ENCODE measurements at regions not wholly inside any gene's neighbourhood (a gene's known extent, or its start where the extent isn't known, plus 50 kb on each side); places are given as distances from the start of the nearest gene placed in this dataset.
"Not testable (repeated sequence)": the region's sequence is repeated elsewhere in the genome, so short reads cannot be mapped to it uniquely, and the experiment has no call there.

GRCh38 chr18:27558388-27559155 is 373.5 kb upstream of the CHST9 start:
- no peak for DNase-seq

GRCh38 chr18:27556741-27557140 is 371.6 kb upstream of the CHST9 start:
- DNase-seq: no peak

DNA sequence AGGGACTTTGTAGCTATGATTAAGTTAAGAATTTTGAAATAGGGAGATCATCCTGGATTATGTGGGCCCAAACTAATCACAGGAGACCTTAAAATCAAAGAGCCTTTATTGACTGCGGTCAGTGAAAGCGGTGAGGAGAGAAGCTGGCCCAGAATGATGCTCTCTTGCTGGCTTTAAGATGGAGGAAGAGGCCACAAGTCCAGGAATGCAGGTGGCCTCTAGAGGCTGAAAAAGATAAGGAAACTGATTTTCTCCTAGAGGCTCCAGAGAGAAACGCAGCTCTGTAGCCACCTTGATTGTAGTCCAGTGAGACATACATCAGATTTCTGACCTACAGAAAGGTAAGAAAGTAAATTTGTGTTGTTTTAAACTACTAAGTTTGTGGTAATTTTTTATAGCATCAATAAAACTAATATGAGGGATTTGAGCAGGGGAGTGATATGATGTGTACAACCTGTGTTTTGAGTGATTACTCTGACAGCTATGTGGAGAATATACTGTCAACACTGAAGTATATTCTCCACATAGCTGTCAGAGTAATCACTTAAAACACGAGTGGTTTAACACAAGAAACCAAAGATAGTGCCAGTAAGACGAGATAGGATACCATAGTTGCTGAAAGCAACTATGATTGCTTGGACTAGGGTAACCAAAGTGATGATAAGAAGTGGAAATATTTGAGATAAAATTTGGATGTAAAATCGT is 364.4 kb upstream of the CHST9 start:
- DNase-seq: no peak

- DNase-seq: no peak
These were observed 361.9 kb upstream of the CHST9 start for GRCh38 chr18:27546991-27547390.

DNA sequence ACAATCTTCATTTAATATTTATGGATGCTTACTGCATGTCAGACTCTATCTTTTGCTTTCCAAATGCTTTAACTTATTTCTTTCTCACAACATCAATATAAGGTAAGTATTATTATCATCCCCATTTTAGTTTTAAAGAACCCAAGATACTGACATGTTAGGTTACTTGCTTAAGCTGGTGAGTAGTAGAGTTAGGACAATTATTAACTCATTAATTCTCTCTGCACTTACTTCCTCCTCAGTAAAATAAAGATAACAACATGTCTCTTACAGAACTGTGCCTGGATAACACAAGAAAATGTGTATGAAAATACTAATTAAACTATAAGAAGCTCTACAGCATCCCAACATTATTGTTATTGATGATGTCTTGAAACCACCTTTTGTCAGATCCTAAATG is 359.1 kb upstream of the CHST9 start:
- DNase-seq: no peak

DNA sequence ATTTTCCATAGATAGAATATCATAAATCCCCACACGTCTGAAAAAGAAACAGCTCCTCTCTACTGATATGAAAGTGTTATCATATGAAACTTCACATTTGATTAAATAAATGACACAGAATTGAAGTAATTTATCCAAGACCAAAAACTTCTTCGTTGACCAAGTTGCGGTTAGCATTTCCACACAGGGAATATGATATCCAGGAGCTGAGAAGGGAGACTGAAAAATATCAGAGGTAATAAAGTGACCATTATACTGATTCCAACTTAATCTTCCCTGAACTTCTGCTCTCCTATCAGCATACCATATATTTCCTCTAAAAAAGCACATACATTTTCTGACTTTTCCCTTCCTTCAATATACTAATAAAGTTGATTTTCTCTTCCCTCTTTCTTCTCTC is 356.2 kb upstream of the CHST9 start:
- DNase-seq: no peak

- DNase-seq: no peak
These were observed 355.0 kb upstream of the CHST9 start for GRCh38 chr18:27540111-27540510.

GRCh38 chr18:27528925-27529521 is 343.9 kb upstream of the CHST9 start:
- no peak for DNase-seq

GRCh38 chr18:27527856-27528255 is 342.7 kb upstream of the CHST9 start:
- no peak for DNase-seq

GRCh38 chr18:27520401-27520800 is 335.3 kb upstream of the CHST9 start:
- DNase-seq: no peak

DNA sequence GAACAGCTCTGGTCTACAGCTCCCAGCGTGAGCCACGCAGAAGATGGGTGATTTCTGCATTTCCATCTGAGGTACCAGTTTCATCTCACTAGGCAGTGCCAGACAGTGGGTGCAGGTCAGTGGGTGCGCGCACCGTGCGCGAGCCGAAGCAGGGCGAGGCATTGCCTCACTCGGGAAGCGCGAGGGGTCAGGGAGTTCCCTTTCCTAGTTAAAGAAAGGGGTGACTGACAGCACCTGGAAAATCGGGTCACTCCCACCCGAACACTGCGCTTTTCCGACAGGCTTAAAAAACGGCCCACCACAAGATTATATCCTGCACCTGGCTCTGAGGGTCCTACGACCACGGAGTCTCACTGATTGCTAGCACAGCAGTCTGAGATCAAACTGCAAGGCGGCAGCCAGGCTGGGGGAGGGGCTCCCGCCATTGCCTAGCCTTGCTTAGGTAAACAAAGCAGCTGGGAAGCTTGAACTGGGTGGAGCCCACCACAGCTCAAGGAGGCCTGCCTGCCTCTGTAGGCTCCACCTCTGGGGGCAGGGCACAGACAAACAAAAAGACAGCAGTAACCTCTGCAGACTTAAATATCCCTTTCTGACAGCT is 325.0 kb upstream of the CHST9 start:
- not testable (repeated sequence) for DNase-seq

GRCh38 chr18:27501671-27502070 is 316.6 kb upstream of the CHST9 start:
- DNase-seq: no peak

- DNase-seq: no peak
These were observed 315.4 kb upstream of the CHST9 start for GRCh38 chr18:27500531-27500930.

- DNase-seq: no peak
These were observed 312.1 kb upstream of the CHST9 start for GRCh38 chr18:27497246-27497645.

- no peak for DNase-seq
These were observed 308.1 kb upstream of the CHST9 start for GRCh38 chr18:27493182-27493581.

DNA sequence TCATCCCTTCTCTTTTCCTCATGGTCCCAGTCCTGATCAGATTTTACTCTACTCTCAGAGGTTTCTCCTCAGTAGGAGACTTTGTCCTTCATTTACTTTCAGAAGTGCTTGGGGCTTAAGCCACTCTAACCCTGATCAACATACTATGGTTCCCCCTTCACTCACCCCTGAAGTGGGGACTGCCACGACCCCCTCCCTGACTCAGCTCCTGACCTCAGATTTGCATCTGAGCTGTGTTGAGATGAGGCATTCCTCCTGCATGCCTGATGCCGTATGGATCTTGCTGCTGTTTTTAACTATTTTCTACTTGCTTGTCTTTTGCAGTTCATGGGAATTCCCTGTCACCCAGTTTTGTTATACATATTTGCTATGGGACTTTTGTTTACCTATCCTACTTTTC is 306.7 kb upstream of the CHST9 start:
- no peak for DNase-seq

DNA sequence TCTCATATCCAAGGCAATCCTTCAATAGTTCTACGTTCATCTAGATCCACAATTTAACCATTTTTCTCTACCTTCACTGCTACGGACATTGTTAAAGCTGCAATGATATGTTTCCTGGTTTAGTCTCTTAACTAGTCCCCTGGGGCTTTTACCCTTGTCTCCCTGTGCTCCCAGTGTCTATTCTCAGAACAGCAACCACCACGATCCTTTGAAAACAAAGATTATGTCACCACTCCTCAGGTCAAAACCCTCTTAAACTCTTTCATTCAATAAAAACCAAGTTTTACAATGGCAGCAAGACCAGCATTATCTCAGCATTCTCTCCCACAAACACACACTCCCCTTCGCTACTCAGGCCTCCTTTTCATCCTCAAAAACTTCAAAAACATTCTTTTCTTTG is 298.2 kb upstream of the CHST9 start:
- no peak for DNase-seq

GRCh38 chr18:27478459-27478858 is 293.4 kb upstream of the CHST9 start:
- DNase-seq: no peak

- DNase-seq: no peak
These were observed 288.2 kb upstream of the CHST9 start for GRCh38 chr18:27473318-27473717.

DNA sequence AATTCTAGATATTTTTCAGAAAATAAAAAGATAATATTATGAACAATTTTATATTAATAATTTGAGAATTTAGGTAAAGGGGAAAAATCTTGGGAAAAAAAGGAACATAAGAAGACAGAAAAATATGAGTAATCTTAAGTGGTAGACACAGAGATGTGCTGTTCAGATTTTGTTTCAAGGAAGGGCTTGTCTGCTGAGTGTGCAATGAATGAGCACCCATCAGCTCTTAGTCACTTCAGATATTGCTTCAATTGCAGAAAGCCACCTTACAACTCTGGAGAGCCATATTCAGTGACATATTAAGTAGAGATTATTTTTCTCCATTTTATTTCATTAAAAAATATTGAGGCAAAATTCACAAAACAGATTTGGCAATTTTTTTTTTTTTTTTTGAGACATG is 282.0 kb upstream of the CHST9 start:
- DNase-seq: no peak

GRCh38 chr18:27461957-27462356 is 276.8 kb upstream of the CHST9 start:
- DNase-seq: no peak

- no peak for DNase-seq
These were observed 264.0 kb upstream of the CHST9 start for GRCh38 chr18:27449104-27449503.

GRCh38 chr18:27447930-27448329 is 262.8 kb upstream of the CHST9 start:
- no peak for DNase-seq

- no peak for DNase-seq
These were observed 262.4 kb upstream of the CHST9 start for GRCh38 chr18:27447451-27447881.
